ENCODE measurements at regions not wholly inside any gene's neighbourhood (a gene's known extent, or its start where the extent isn't known, plus 50 kb on each side); places are given as distances from the start of the nearest gene placed in this dataset.

- TF ChIP-seq POLR2A (IDR thresholded peaks at IDR 0.05; ENCODE audit: low read depth, low read length), result no peak
- TF ChIP-seq POLR2AphosphoS5 (IDR thresholded peaks at IDR 0.05; ENCODE audit: low read depth, low read length), result no peak
- no peak for TF ChIP-seq TAF1 (IDR thresholded peaks at IDR 0.05; ENCODE audit: borderline replicate concordance, low read depth, low read length)
- no peak for FAIRE-seq
Measured at GRCh38 chrX:39542316-39542715, 555.4 kb downstream of the BCOR start.

GRCh38 chrX:39550795-39551361 lies 546.9 kb downstream of the BCOR start:
- no peak for FAIRE-seq
- no peak for DNase-seq (ENCODE audit: insufficient read length)
- TF ChIP-seq POLR2AphosphoS5 (IDR thresholded peaks at IDR 0.05; ENCODE audit: low read depth, low read length) (no peak), POLR2A (IDR thresholded peaks at IDR 0.05; ENCODE audit: low read depth, low read length) (no peak), TAF1 (IDR thresholded peaks at IDR 0.05; ENCODE audit: borderline replicate concordance, low read depth, low read length) (no peak)

More at GRCh38 chrX:39542316-39542715, 555.4 kb downstream of the BCOR start:
- no peak for DNase-seq (ENCODE audit: insufficient read length)

- DNase-seq (ENCODE audit: insufficient read length) (no peak), FAIRE-seq (no peak)
- TF ChIP-seq POLR2AphosphoS5 (IDR thresholded peaks at IDR 0.05; ENCODE audit: low read depth, low read length) (no peak), TAF1 (IDR thresholded peaks at IDR 0.05; ENCODE audit: borderline replicate concordance, low read depth, low read length) (no peak), POLR2A (IDR thresholded peaks at IDR 0.05; ENCODE audit: low read depth, low read length) (no peak)
Measured at GRCh38 chrX:39551762-39552161, 546.0 kb downstream of the BCOR start.

- FAIRE-seq (no peak), DNase-seq (ENCODE audit: insufficient read length) (no peak)
- TF ChIP-seq POLR2A (IDR thresholded peaks at IDR 0.05; ENCODE audit: low read depth, low read length) (no peak), TAF1 (IDR thresholded peaks at IDR 0.05; ENCODE audit: borderline replicate concordance, low read depth, low read length) (no peak), POLR2AphosphoS5 (IDR thresholded peaks at IDR 0.05; ENCODE audit: low read depth, low read length) (no peak)
Measured at GRCh38 chrX:39555431-39555830, 542.3 kb downstream of the BCOR start.

GRCh38 chrX:39556056-39556455 lies 541.7 kb downstream of the BCOR start:
- TF ChIP-seq POLR2A (IDR thresholded peaks at IDR 0.05; ENCODE audit: low read depth, low read length) (no peak), POLR2AphosphoS5 (IDR thresholded peaks at IDR 0.05; ENCODE audit: low read depth, low read length) (no peak), TAF1 (IDR thresholded peaks at IDR 0.05; ENCODE audit: borderline replicate concordance, low read depth, low read length) (no peak)
- DNase-seq (ENCODE audit: insufficient read length), result no peak
- no peak for FAIRE-seq

GRCh38 chrX:39559229-39559628 lies 538.5 kb downstream of the BCOR start:
- no peak for TF ChIP-seq TAF1 (IDR thresholded peaks at IDR 0.05; ENCODE audit: borderline replicate concordance, low read depth, low read length)
- DNase-seq (ENCODE audit: insufficient read length) (no peak), FAIRE-seq (no peak)

- DNase-seq (ENCODE audit: insufficient read length), result no peak
- TF ChIP-seq POLR2AphosphoS5 (IDR thresholded peaks at IDR 0.05; ENCODE audit: low read depth, low read length) (no peak), TAF1 (IDR thresholded peaks at IDR 0.05; ENCODE audit: borderline replicate concordance, low read depth, low read length) (no peak), POLR2A (IDR thresholded peaks at IDR 0.05; ENCODE audit: low read depth, low read length) (no peak)
- FAIRE-seq, result no peak
Measured at GRCh38 chrX:39560271-39560670, 537.5 kb downstream of the BCOR start.

- DNase-seq (ENCODE audit: insufficient read length) (no peak), FAIRE-seq (no peak)
- TF ChIP-seq TAF1 (IDR thresholded peaks at IDR 0.05; ENCODE audit: borderline replicate concordance, low read depth, low read length) (no peak), POLR2AphosphoS5 (IDR thresholded peaks at IDR 0.05; ENCODE audit: low read depth, low read length) (no peak), POLR2A (IDR thresholded peaks at IDR 0.05; ENCODE audit: low read depth, low read length) (no peak)
Measured at GRCh38 chrX:39563178-39563577, 534.6 kb downstream of the BCOR start.

GRCh38 chrX:39564751-39565150 lies 533.0 kb downstream of the BCOR start:
- no peak for TF ChIP-seq POLR2A (IDR thresholded peaks at IDR 0.05; ENCODE audit: low read depth, low read length)
- no peak for TF ChIP-seq POLR2AphosphoS5 (IDR thresholded peaks at IDR 0.05; ENCODE audit: low read depth, low read length)
- TF ChIP-seq TAF1 (IDR thresholded peaks at IDR 0.05; ENCODE audit: borderline replicate concordance, low read depth, low read length), result no peak
- FAIRE-seq (no peak), DNase-seq (ENCODE audit: insufficient read length) (no peak)

GRCh38 chrX:39574178-39574577 lies 523.6 kb downstream of the BCOR start:
- FAIRE-seq (no peak), DNase-seq (ENCODE audit: insufficient read length) (no peak)
- no peak for TF ChIP-seq TAF1 (IDR thresholded peaks at IDR 0.05; ENCODE audit: borderline replicate concordance, low read depth, low read length)
- TF ChIP-seq POLR2A (IDR thresholded peaks at IDR 0.05; ENCODE audit: low read depth, low read length), result no peak
- no peak for TF ChIP-seq POLR2AphosphoS5 (IDR thresholded peaks at IDR 0.05; ENCODE audit: low read depth, low read length)

GRCh38 chrX:39576041-39576872 lies 521.5 kb downstream of the BCOR start:
- FAIRE-seq, result no peak
- no peak for DNase-seq (ENCODE audit: insufficient read length)

More at GRCh38 chrX:39576041-39576872, 521.5 kb downstream of the BCOR start:
- TF ChIP-seq TAF1 (IDR thresholded peaks at IDR 0.05; ENCODE audit: borderline replicate concordance, low read depth, low read length), result no peak
- no peak for TF ChIP-seq POLR2A (IDR thresholded peaks at IDR 0.05; ENCODE audit: low read depth, low read length)
- no peak for TF ChIP-seq POLR2AphosphoS5 (IDR thresholded peaks at IDR 0.05; ENCODE audit: low read depth, low read length)

Measured in GM12892 (cell line).